ENCODE measurements at regions not wholly inside any gene's neighbourhood (a gene's known extent, or its start where the extent isn't known, plus 50 kb on each side); places are given as distances from the start of the nearest gene placed in this dataset.
"Not testable (repeated sequence)": the region's sequence is repeated elsewhere in the genome, so short reads cannot be mapped to it uniquely, and the experiment has no call there.

DNA sequence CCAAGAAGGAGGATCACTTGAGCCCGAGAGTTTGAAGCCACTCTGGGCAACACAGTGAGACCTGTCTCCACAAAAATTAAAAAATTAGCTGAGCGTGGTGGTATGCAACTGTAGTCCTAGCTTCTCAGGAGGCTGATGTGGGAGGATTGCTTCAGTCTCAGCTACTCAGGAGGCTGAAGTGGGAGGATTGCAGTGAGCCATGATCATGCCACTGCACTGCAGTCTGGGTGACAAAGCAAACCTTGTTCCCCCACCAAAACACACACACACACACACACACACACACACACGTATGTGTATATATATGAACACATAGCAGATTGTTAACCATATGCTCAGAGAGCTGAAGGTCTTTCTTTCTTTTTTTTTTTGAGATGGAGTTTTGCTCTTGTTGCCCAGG lies 157.5 kb upstream of the MAST4 start:
- no peak for DNase-seq (ENCODE audit: low read depth)
- H3K4me3 ChIP-seq (ENCODE audit: low read depth, low read length), result no peak overlapping the region
- no peak for TF ChIP-seq MYC (IDR thresholded peaks at IDR 0.05; ENCODE audit: low read depth, low read length)
- no peak for TF ChIP-seq POLR2A (IDR thresholded peaks at IDR 0.05; ENCODE audit: extremely low read depth, insufficient read length)
- TF ChIP-seq, protein P1, sequence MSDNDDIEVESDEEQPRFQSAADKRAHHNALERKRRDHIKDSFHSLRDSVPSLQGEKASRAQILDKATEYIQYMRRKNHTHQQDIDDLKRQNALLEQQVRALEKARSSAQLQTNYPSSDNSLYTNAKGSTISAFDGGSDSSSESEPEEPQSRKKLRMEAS (IDR thresholded peaks at IDR 0.05; ENCODE audit: low read depth, low read length), result no peak
- TF ChIP-seq, protein P2, sequence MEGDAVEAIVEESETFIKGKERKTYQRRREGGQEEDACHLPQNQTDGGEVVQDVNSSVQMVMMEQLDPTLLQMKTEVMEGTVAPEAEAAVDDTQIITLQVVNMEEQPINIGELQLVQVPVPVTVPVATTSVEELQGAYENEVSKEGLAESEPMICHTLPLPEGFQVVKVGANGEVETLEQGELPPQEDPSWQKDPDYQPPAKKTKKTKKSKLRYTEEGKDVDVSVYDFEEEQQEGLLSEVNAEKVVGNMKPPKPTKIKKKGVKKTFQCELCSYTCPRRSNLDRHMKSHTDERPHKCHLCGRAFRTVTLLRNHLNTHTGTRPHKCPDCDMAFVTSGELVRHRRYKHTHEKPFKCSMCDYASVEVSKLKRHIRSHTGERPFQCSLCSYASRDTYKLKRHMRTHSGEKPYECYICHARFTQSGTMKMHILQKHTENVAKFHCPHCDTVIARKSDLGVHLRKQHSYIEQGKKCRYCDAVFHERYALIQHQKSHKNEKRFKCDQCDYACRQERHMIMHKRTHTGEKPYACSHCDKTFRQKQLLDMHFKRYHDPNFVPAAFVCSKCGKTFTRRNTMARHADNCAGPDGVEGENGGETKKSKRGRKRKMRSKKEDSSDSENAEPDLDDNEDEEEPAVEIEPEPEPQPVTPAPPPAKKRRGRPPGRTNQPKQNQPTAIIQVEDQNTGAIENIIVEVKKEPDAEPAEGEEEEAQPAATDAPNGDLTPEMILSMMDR (IDR thresholded peaks at IDR 0.05; ENCODE audit: low read depth, low read length), result no peak

DNA sequence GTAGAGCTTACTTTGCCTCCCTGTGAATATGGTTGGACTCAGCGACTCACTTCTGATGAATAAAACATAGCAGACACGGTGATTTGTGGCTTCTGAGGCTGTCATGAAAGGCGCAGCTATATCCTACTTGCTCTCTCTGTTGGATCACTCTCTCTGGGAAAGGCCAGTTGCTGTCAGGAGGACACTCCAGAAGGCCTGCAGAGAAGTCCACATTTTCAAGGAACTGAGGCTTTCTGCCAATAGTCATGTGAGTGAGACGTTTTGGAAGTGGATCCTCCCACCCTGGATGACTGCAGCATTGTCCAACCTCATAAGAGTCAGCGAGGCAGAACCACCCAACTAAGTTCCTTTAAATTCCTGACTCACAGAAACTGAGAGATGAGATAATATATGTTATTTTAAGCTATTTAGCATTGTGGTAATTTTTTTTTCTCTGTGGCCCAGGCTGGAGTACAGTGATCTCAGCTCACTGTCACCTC lies 156.0 kb upstream of the MAST4 start:
- TF ChIP-seq, protein P2 (IDR thresholded peaks at IDR 0.05; ENCODE audit: low read depth, low read length), result no peak
- no peak for DNase-seq (ENCODE audit: low read depth)
- no peak overlapping the region for H3K4me3 ChIP-seq (ENCODE audit: low read depth, low read length)

DNA sequence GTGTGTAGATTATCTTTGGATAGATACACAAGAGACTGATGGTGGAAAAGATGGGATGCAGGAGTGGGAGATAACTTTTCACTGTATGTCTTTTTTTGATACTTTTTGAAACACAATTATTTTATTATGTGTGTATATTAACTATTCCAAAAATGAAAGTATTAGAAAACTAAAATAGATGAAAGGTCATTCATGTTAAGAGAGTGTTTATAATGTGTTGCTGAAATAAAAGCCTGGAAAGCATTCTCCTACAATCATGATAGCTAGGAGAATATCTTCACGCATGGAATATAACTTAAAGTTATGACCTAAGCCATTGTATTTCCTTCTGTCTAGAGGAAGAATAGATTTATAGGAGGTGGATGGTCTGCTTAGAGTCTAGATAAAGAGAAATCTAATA lies 154.8 kb upstream of the MAST4 start:
- TF ChIP-seq, protein P1 (IDR thresholded peaks at IDR 0.05; ENCODE audit: low read depth, low read length), result no peak
- TF ChIP-seq MYC (IDR thresholded peaks at IDR 0.05; ENCODE audit: low read depth, low read length), result no peak
- no peak for TF ChIP-seq POLR2A (IDR thresholded peaks at IDR 0.05; ENCODE audit: extremely low read depth, insufficient read length)
- TF ChIP-seq, protein P2 (IDR thresholded peaks at IDR 0.05; ENCODE audit: low read depth, low read length), result no peak
- H3K4me3 ChIP-seq (ENCODE audit: low read depth, low read length), result no peak overlapping the region
- DNase-seq (ENCODE audit: low read depth), result no peak

DNA sequence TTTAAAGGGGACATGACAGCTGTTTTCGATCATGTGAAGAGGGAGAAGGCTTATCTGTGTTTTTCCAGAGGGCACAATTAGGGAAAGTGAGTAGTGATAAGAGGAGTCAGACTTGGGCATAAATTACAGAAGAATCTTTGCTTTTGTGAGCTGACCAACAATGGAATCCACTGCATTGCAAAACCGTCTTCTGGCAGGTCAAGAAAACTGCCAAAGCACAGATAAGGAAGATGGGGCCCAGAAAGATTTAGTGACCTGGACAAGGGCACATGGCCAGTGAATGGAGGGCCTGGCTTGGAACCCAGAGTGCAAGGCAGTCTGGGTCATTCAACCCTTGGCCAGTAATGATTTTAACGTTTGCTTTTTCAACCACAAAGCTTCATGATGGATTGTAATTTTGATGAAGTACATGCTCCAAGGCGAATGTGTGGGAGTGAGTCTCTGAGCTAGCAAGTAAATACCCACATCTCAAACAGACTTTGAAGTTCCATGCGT lies 153.2 kb upstream of the MAST4 start:
- DNase-seq (ENCODE audit: low read depth), result no peak
- TF ChIP-seq, protein P2 (IDR thresholded peaks at IDR 0.05; ENCODE audit: low read depth, low read length), result no peak
- TF ChIP-seq POLR2A (IDR thresholded peaks at IDR 0.05; ENCODE audit: extremely low read depth, insufficient read length) (no peak), MYC (IDR thresholded peaks at IDR 0.05; ENCODE audit: low read depth, low read length) (no peak)
- TF ChIP-seq, protein P1 (IDR thresholded peaks at IDR 0.05; ENCODE audit: low read depth, low read length), result no peak
- no peak overlapping the region for H3K4me3 ChIP-seq (ENCODE audit: low read depth, low read length)

DNA sequence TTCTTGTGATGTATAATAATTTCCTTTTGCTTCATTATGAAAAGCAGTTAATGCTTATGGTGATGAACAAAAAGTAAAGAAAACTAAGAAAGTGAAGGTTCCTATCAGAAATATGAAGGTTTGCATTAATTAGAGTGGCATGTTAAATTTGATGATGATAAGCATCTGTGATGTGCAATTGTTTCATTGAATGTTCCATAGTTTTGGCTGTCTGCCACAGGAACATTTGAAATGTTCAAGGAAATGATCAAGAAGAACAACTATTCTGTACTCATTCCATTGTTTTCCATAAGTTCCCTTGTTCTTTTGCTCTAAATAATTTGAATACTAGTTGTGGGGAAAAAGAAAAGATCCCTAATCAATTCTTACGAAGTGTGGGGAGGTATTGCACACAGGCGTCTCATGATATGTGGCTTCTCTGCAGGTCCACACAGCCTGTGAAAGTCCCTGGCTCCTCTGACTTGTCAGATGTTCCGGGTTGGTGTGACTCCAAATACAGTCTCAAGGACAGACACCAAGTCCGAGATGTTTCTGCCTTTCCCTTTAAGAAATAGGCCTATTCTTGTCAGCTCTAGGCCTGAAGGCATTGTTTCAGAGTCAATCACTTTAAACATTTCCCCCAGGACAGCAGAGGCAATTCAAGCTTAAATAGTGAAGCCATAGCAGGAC lies 152.6 kb upstream of the MAST4 start:
- TF ChIP-seq MYC (IDR thresholded peaks at IDR 0.05; ENCODE audit: low read depth, low read length) (no peak), POLR2A (IDR thresholded peaks at IDR 0.05; ENCODE audit: extremely low read depth, insufficient read length) (no peak)
- TF ChIP-seq, protein P1 (IDR thresholded peaks at IDR 0.05; ENCODE audit: low read depth, low read length), result no peak
- DNase-seq (ENCODE audit: low read depth), result no peak
- no peak overlapping the region for H3K4me3 ChIP-seq (ENCODE audit: low read depth, low read length)

DNA sequence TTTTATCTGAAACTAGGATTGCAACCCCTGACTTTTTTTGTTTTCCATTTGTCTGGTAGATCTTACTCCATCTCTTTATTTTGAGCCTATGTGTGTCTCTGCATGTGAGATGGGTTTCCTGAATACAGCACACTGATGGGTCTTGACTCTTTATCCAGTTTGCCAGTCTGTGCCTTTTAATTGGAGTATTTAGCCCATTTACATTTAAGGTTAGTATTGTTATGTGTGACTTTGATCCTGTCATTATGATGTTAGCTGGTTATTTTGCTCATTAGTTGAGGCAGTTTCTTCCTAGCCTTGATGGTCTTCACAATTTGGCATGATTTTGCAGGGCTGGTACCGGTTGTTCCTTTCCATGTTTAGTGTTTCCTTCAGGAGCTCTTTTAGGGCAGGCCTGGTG lies 148.1 kb upstream of the MAST4 start:
- H3K4me3 ChIP-seq (ENCODE audit: low read depth, low read length); DNase-seq (ENCODE audit: low read depth): not testable (repeated sequence)

DNA sequence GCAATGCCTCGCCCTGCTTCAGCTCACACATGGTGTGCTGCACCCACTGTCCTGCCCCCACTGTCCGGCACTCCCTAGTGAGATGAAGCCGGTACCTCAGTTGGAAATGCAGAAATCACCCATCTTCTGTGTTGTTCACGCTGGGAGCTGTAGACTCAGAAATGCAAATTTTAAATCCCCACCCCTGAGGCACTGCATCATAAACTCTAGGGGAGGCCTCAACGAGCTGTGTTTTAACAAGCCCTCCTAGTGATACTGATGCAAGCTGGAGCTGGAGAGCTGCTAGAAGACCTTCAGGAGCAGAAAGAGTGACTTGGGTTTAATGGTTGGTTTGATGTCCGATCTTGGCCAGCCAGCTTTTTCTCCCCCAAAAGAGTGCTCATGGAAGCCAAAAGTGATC lies 146.0 kb upstream of the MAST4 start:
- DNase-seq (ENCODE audit: low read depth), result no peak
- no peak overlapping the region for H3K4me3 ChIP-seq (ENCODE audit: low read depth, low read length)
- TF ChIP-seq, protein P2 (IDR thresholded peaks at IDR 0.05; ENCODE audit: low read depth, low read length), result no peak
- TF ChIP-seq MYC (IDR thresholded peaks at IDR 0.05; ENCODE audit: low read depth, low read length) (no peak), POLR2A (IDR thresholded peaks at IDR 0.05; ENCODE audit: extremely low read depth, insufficient read length) (no peak)
- TF ChIP-seq, protein P1 (IDR thresholded peaks at IDR 0.05; ENCODE audit: low read depth, low read length), result no peak

All from NB4 (cell line).